Breast epithelium (tissue), 4 donors: ENCODE measurements at regions not wholly inside any gene's neighbourhood (a gene's known extent, or its start where the extent isn't known, plus 50 kb on each side); places are given as distances from the start of the nearest gene placed in this dataset.
A peak's percentile ranks its signal among the peaks of the same experiment; 100 is the strongest.

Source experiments
- DNase-seq, 2 donors: peaks; one replicate each; pipeline ENCODE4 v3.0.0-alpha.2; 2019; ENCODE audit warnings: low spot score in 2 of 2
- H3K27ac ChIP-seq, 2 donors: fragments of 200-600 bp; sonication (generic) in 1 of 2; one replicate each; pipeline ENCODE4 v1.5.1; 2016 to 2019; ENCODE audit warnings: mild to moderate bottlenecking in 1 of 2
- H3K27me3 ChIP-seq, 2 donors: fragments of 200-600 bp; sonication (generic) in 1 of 2; one replicate each; pipeline versions ENCODE4 v1.5.1 to v1.6.0; 2017 to 2019; ENCODE audit warnings: control low read depth in 1 of 2, mild to moderate bottlenecking in 1 of 2
- H3K36me3 ChIP-seq: fragments of 200-600 bp; one replicate; pipeline ENCODE4 v1.5.1; 2019
- H3K4me1 ChIP-seq, 2 donors: fragments of 200-600 bp; sonication (generic); one replicate each; pipeline ENCODE4 v1.5.1; 2016 to 2019; ENCODE audit warnings: control low read depth in 1 of 2
- H3K4me3 ChIP-seq, 3 donors: fragments of 200-600 bp; sonication (generic); 1 replicate in 2 of 3; 2 replicates in 1 of 3; pipeline ENCODE4 v1.5.1; 2016 to 2019; ENCODE audit warnings: mild to moderate bottlenecking in 3 of 3, moderate library complexity in 2 of 3
- H3K9me3 ChIP-seq, 2 donors: fragments of 200-600 bp; sonication (generic) in 1 of 2; one replicate each; pipeline ENCODE4 v1.5.1; 2016 to 2019; ENCODE audit warnings: control low read depth in 1 of 2
- CTCF ChIP-seq, 3 donors: fragments of 450-650 bp; IDR thresholded peaks; one replicate each; pipeline ENCODE4 v1.5.1; 2016 to 2017; ENCODE audit warnings: antibody characterized with exemption in 3 of 3, mild to moderate bottlenecking in 3 of 3, moderate library complexity in 3 of 3
- POLR2A ChIP-seq: fragments of 450-650 bp; IDR thresholded peaks from one replicate; pipeline ENCODE4 v1.6.1; 2016; ENCODE audit warnings: antibody characterized with exemption, mild to moderate bottlenecking, moderate library complexity
- POLR2AphosphoS5 ChIP-seq, 3 donors: sonication (generic); formaldehyde crosslinking; IDR thresholded peaks; one replicate each; pipeline ENCODE4 v1.6.1; 2017; ENCODE audit warnings: antibody characterized with exemption in 3 of 3
- intact Hi-C: fragments of 100-400 bp; cut with DNase I; formaldehyde crosslinking; loops from one replicate; pipeline ENCODE4 v1.15.1; 2023; ENCODE audit warnings: low total_unique reads

- H3K36me3 ChIP-seq: no peaks in the 10 kb centered on the region
- H3K27me3 ChIP-seq: no peaks in the 10 kb centered on the region
- DNase-seq: no peak
- H3K4me3 ChIP-seq: no peak overlapping the region
- intact Hi-C loops: no loop called here
- H3K4me1 ChIP-seq: no peaks in the 10 kb centered on the region
- no peak overlapping the region for H3K27ac ChIP-seq
- H3K9me3 ChIP-seq: no peaks in the 10 kb centered on the region
- no peak for TF ChIP-seq CTCF (IDR thresholded peaks at IDR 0.05)
- no peak for TF ChIP-seq POLR2A
- no peak for TF ChIP-seq POLR2AphosphoS5 (IDR thresholded peaks at IDR 0.05)
Measured at GRCh38 chr3:159870723-159871122, 117.9 kb upstream of the IL12A start.

GRCh38 chr3:159872374-159873109 is 116.1 kb upstream of the IL12A start:
- Histone ChIP-seq H3K27ac (no peak overlapping the region), H3K4me1 (no peaks in the 10 kb centered on the region), H3K4me3 (no peak overlapping the region), H3K9me3 (no peaks in the 10 kb centered on the region), H3K27me3 (no peaks in the 10 kb centered on the region), H3K36me3 (no peaks in the 10 kb centered on the region)
- no peak for DNase-seq
- intact Hi-C loops: no loop called here
- TF ChIP-seq POLR2A: no peak
- no peak for TF ChIP-seq CTCF (IDR thresholded peaks at IDR 0.05)
- TF ChIP-seq POLR2AphosphoS5 (IDR thresholded peaks at IDR 0.05): no peak

- Histone ChIP-seq H3K36me3 (no peaks in the 10 kb centered on the region), H3K27me3 (no peaks in the 10 kb centered on the region), H3K4me1 (no peaks in the 10 kb centered on the region), H3K27ac (no peak overlapping the region), H3K9me3 (no peaks in the 10 kb centered on the region), H3K4me3 (no peak overlapping the region)
- intact Hi-C loops: no loop called here
- no peak for DNase-seq
- TF ChIP-seq POLR2AphosphoS5 (IDR thresholded peaks at IDR 0.05) (no peak), CTCF (IDR thresholded peaks at IDR 0.05) (no peak), POLR2A (no peak)
Measured at GRCh38 chr3:159875116-159875515, 113.5 kb upstream of the IL12A start.

GRCh38 chr3:159877924-159878323 is 110.7 kb upstream of the IL12A start:
- no peak for TF ChIP-seq POLR2AphosphoS5 (IDR thresholded peaks at IDR 0.05)
- TF ChIP-seq CTCF (IDR thresholded peaks at IDR 0.05): no peak
- no peak for TF ChIP-seq POLR2A
- no peaks in the 10 kb centered on the region for H3K9me3 ChIP-seq
- no peak for DNase-seq
- H3K4me3 ChIP-seq: no peak overlapping the region
- intact Hi-C loops: no loop called here
- H3K27ac ChIP-seq: peak overlapping the region in 1 of 2 donors; percentile 7
- no peaks in the 10 kb centered on the region for H3K27me3 ChIP-seq
- no peaks in the 10 kb centered on the region for H3K4me1 ChIP-seq
- no peaks in the 10 kb centered on the region for H3K36me3 ChIP-seq

- Histone ChIP-seq H3K4me3 (no peak overlapping the region), H3K27me3 (no peaks in the 10 kb centered on the region), H3K36me3 (no peaks in the 10 kb centered on the region), H3K27ac (no peak overlapping the region), H3K9me3 (no peaks in the 10 kb centered on the region), H3K4me1 (no peaks in the 10 kb centered on the region)
- DNase-seq: no peak
- no peak for TF ChIP-seq POLR2AphosphoS5 (IDR thresholded peaks at IDR 0.05)
- TF ChIP-seq CTCF (IDR thresholded peaks at IDR 0.05): no peak
- TF ChIP-seq POLR2A: no peak
- intact Hi-C loops: no loop called here
Measured at GRCh38 chr3:159879146-159879545, 109.5 kb upstream of the IL12A start.
